Neural cell (in vitro differentiated cells): ENCODE measurements at regions not wholly inside any gene's neighbourhood (a gene's known extent, or its start where the extent isn't known, plus 50 kb on each side); places are given as distances from the start of the nearest gene placed in this dataset.

Experiments used
- H2AFZ ChIP-seq: fragments of 200-600, 300-800 bp; sonication (generic), shearing (Covaris generic); 2 replicates; pipeline ENCODE4 v1.6.0; 2014; ENCODE audit warnings: low read depth, mild to moderate bottlenecking, antibody characterized with exemption, low read length, moderate library complexity
- H3F3A ChIP-seq: fragments of 200-600 bp; shearing (Covaris generic); 2 replicates; pipeline ENCODE4 v1.6.1; 2016; ENCODE audit warnings: mild to moderate bottlenecking, moderate library complexity, mixed read lengths, antibody characterized with exemption, low read length; ENCODE audit not compliant: insufficient read depth, poor library complexity, severe bottlenecking
- H3K27ac ChIP-seq: fragments of 200-600, 300-800 bp; sonication (generic), shearing (Covaris generic); 2 replicates; pipeline ENCODE4 v1.5.1; 2014; ENCODE audit warnings: mild to moderate bottlenecking, low read length, moderate library complexity
- H3K27me3 ChIP-seq: fragments of 300-800, 200-600 bp; sonication (generic), shearing (Covaris generic); 2 replicates; pipeline ENCODE4 v1.6.0; 2014; ENCODE audit warnings: mild to moderate bottlenecking, low read depth, low read length, moderate library complexity; ENCODE audit not compliant: insufficient read depth
- H3K36me3 ChIP-seq: fragments of 300-800, 200-600 bp; sonication (generic), shearing (Covaris generic); 2 replicates; pipeline ENCODE4 v1.5.1; 2014; ENCODE audit warnings: mild to moderate bottlenecking, antibody characterized with exemption, low read length, moderate library complexity; ENCODE audit not compliant: insufficient read depth
- H3K4me2 ChIP-seq: fragments of 300-800, 200-600 bp; sonication (generic), shearing (Covaris generic); 2 replicates; pipeline ENCODE4 v1.6.0; 2014; ENCODE audit warnings: mild to moderate bottlenecking, low read length
- H3K4me3 ChIP-seq: fragments of 300-800, 200-600 bp; sonication (generic), shearing (Covaris generic); 2 replicates; pipeline ENCODE4 v1.5.1; 2014; ENCODE audit warnings: mild to moderate bottlenecking, low read length, moderate library complexity
- H3K79me2 ChIP-seq: fragments of 200-600 bp; shearing (Covaris generic); replicated peaks from 2 replicates; pipeline ENCODE4 v1.6.0; 2014; ENCODE audit warnings: mild to moderate bottlenecking, low read length, moderate library complexity; ENCODE audit not compliant: insufficient read depth
- H3K9ac ChIP-seq: fragments of 300-800, 200-600 bp; sonication (generic), shearing (Covaris generic); 2 replicates; pipeline ENCODE4 v1.6.1; 2016; ENCODE audit warnings: mild to moderate bottlenecking, low read length, mixed read lengths
- H3K9me2 ChIP-seq: fragments of 200-600 bp; shearing (Covaris generic); 2 replicates; pipeline ENCODE4 v1.6.1; 2016; ENCODE audit warnings: mild to moderate bottlenecking, low read length, mixed read lengths; ENCODE audit not compliant: insufficient read depth
- H3K9me3 ChIP-seq: fragments of 200-600, 300-800 bp; sonication (generic), shearing (Covaris generic); 2 replicates; pipeline ENCODE4 v1.6.1; 2016; ENCODE audit warnings: mild to moderate bottlenecking, mixed run types, low read length, moderate library complexity, mixed read lengths
- H4K20me1 ChIP-seq: fragments of 200-600 bp; shearing (Covaris generic); 2 replicates; pipeline ENCODE4 v1.6.1; 2016; ENCODE audit warnings: mild to moderate bottlenecking, mixed run types; ENCODE audit not compliant: insufficient read depth
- CTCF ChIP-seq: fragments of 450-650 bp; IDR thresholded peaks from 2 replicates; pipeline ENCODE4 v1.5.1; 2014; ENCODE audit warnings: antibody characterized with exemption, mild to moderate bottlenecking, moderate library complexity; ENCODE audit not compliant: poor library complexity, severe bottlenecking
- EP300 ChIP-seq: fragments of 450-650 bp; conservative IDR thresholded peaks from 2 replicates; pipeline ENCODE4 v1.6.1; 2014; ENCODE audit warnings: antibody characterized with exemption, mild to moderate bottlenecking, moderate library complexity; ENCODE audit not compliant: poor library complexity, severe bottlenecking
- EZH2 ChIP-seq: fragments of 200-600, 300-800 bp; shearing (Covaris generic), sonication (generic); IDR thresholded peaks from 2 replicates; pipeline ENCODE4 v1.6.1; 2014; ENCODE audit warnings: antibody characterized with exemption, low read length, borderline replicate concordance, mild to moderate bottlenecking; ENCODE audit not compliant: insufficient read depth, poor library complexity, severe bottlenecking
- MXI1 ChIP-seq: fragments of 450-650 bp; conservative IDR thresholded peaks from 2 replicates; pipeline ENCODE4 v1.6.1; 2014; ENCODE audit warnings: antibody characterized with exemption, mild to moderate bottlenecking; ENCODE audit not compliant: poor library complexity, severe bottlenecking
- POLR2AphosphoS5 ChIP-seq: IDR thresholded peaks from 2 replicates; pipeline ENCODE4 v1.6.1; 2012
- RAD21 ChIP-seq: fragments of 450-650 bp; conservative IDR thresholded peaks from 2 replicates; pipeline ENCODE4 v1.6.1; 2014; ENCODE audit warnings: antibody characterized with exemption, mild to moderate bottlenecking, moderate library complexity
- REST ChIP-seq: IDR thresholded peaks from 2 replicates; pipeline ENCODE4 v1.6.1; 2012; ENCODE audit warnings: borderline replicate concordance
- SMC3 ChIP-seq: fragments of 450-650 bp; conservative IDR thresholded peaks from 2 replicates; pipeline ENCODE4 v1.6.1; 2014; ENCODE audit warnings: antibody characterized with exemption, mild to moderate bottlenecking, moderate library complexity; ENCODE audit not compliant: poor library complexity
- TAF1 ChIP-seq: IDR thresholded peaks from 2 replicates; pipeline ENCODE4 v1.6.1; 2012; ENCODE audit warnings: low read depth

GRCh38 chr2:204064119-204064518 lies 127.6 kb downstream of the ICOS start:
- no peaks in the 10 kb centered on the region for H4K20me1 ChIP-seq
- H3K9ac ChIP-seq: no peak overlapping the region
- no peaks in the 10 kb centered on the region for H3F3A ChIP-seq
- TF ChIP-seq REST: no peak
- no peak for TF ChIP-seq EP300
- TF ChIP-seq RAD21: no peak
- no peak for TF ChIP-seq CTCF
- no peak for TF ChIP-seq TAF1
- no peak for TF ChIP-seq EZH2
- TF ChIP-seq SMC3: no peak
- no peak for TF ChIP-seq POLR2AphosphoS5
- TF ChIP-seq MXI1: no peak
- H3K27me3 ChIP-seq: no peaks in the 10 kb centered on the region
- H2AFZ ChIP-seq: no peak overlapping the region
- no peak overlapping the region for H3K4me2 ChIP-seq
- H3K79me2 ChIP-seq: no peaks in the 10 kb centered on the region
- H3K4me3 ChIP-seq: no peak overlapping the region
- H3K36me3 ChIP-seq: no peaks in the 10 kb centered on the region
- H3K9me3 ChIP-seq: no peaks in the 10 kb centered on the region
- H3K27ac ChIP-seq: no peak overlapping the region
- no peaks in the 10 kb centered on the region for H3K9me2 ChIP-seq

- Histone ChIP-seq H3K27ac (no peak overlapping the region), H3K4me2 (no peak overlapping the region), H2AFZ (no peak overlapping the region), H4K20me1 (no peaks in the 10 kb centered on the region), H3K4me3 (no peak overlapping the region), H3K79me2 (no peaks in the 10 kb centered on the region), H3K9me3 (no peaks in the 10 kb centered on the region), H3F3A (no peaks in the 10 kb centered on the region), H3K27me3 (no peaks in the 10 kb centered on the region), H3K9me2 (no peaks in the 10 kb centered on the region), H3K9ac (no peak overlapping the region), H3K36me3 (no peaks in the 10 kb centered on the region)
- no peak for TF ChIP-seq REST
- TF ChIP-seq CTCF: no peak
- no peak for TF ChIP-seq MXI1
- TF ChIP-seq TAF1: no peak
- no peak for TF ChIP-seq EZH2
- no peak for TF ChIP-seq RAD21
- TF ChIP-seq POLR2AphosphoS5: no peak
- TF ChIP-seq EP300: no peak
- TF ChIP-seq SMC3: no peak
Measured at GRCh38 chr2:204065566-204065965, 129.0 kb downstream of the ICOS start.
